GM10266 (cell line): ENCODE measurements at regions not wholly inside any gene's neighbourhood (a gene's known extent, or its start where the extent isn't known, plus 50 kb on each side); places are given as distances from the start of the nearest gene placed in this dataset.
A peak's percentile ranks its signal among the peaks of the same experiment; 100 is the strongest.

Source experiments
- DNase-seq: peaks from one replicate; pipeline ENCODE4 v3.0.0; 2012; ENCODE audit errors: extremely low spot score
- CTCF ChIP-seq: IDR thresholded peaks from 2 replicates; pipeline ENCODE4 v1.5.1; 2012; ENCODE audit warnings: mild to moderate bottlenecking, low read depth; ENCODE audit not compliant: control insufficient read depth, insufficient read depth; ENCODE audit errors: missing control alignments

GRCh38 chr18:66126266-66126665 is 375.5 kb downstream of the CDH7 start:
- no peak for DNase-seq
- no peak for TF ChIP-seq CTCF

- no peak for DNase-seq
- peak; percentile 7 for TF ChIP-seq CTCF
These were observed 373.6 kb downstream of the CDH7 start for GRCh38 chr18:66124394-66124793.

GRCh38 chr18:66119347-66119746 is 368.5 kb downstream of the CDH7 start:
- TF ChIP-seq CTCF = no peak
- DNase-seq = no peak

GRCh38 chr18:66111018-66111417 is 360.2 kb downstream of the CDH7 start:
- no peak for DNase-seq
- TF ChIP-seq CTCF = no peak

GRCh38 chr18:66110607-66111006 is 359.8 kb downstream of the CDH7 start:
- no peak for TF ChIP-seq CTCF
- no peak for DNase-seq

- no peak for TF ChIP-seq CTCF
These were observed 359.2 kb downstream of the CDH7 start for GRCh38 chr18:66109981-66110380.

GRCh38 chr18:66107546-66107945 is 356.7 kb downstream of the CDH7 start:
- TF ChIP-seq CTCF = no peak
- DNase-seq = no peak

More at GRCh38 chr18:66109981-66110380, 359.2 kb downstream of the CDH7 start:
- no peak for DNase-seq

- no peak for DNase-seq
- TF ChIP-seq CTCF = no peak
These were observed 354.2 kb downstream of the CDH7 start for GRCh38 chr18:66105016-66105415.
